GM19438 (cell line): ENCODE measurements at regions not wholly inside any gene's neighbourhood (a gene's known extent, or its start where the extent isn't known, plus 50 kb on each side); places are given as distances from the start of the nearest gene placed in this dataset.
"Not testable (repeated sequence)": the region's sequence is repeated elsewhere in the genome, so short reads cannot be mapped to it uniquely, and the experiment has no call there.

Experiments
- ATAC-seq: cut with Tn5 transposase; IDR thresholded peaks from one replicate; pipeline ENCODE4 v1.9.1; 2021; ENCODE audit warnings: low read depth; ENCODE audit not compliant: unreplicated experiment

GRCh38 chr5:124890442-124890841, 144.0 kb upstream of the ZNF608 start:
- ATAC-seq: not testable (repeated sequence)

GRCh38 chr5:124891179-124891578, 144.7 kb upstream of the ZNF608 start:
- no peak for ATAC-seq

GRCh38 chr5:124892185-124892848, 145.9 kb upstream of the ZNF608 start:
- ATAC-seq: no peak

- ATAC-seq: no peak
Observed at GRCh38 chr5:124894541-124894940, 148.1 kb upstream of the ZNF608 start.

- no peak for ATAC-seq
Observed at GRCh38 chr5:124895236-124895635, 148.8 kb upstream of the ZNF608 start.

GRCh38 chr5:124901081-124901480, 154.6 kb upstream of the ZNF608 start:
- ATAC-seq: no peak

GRCh38 chr5:124902097-124902821, 155.8 kb upstream of the ZNF608 start:
- ATAC-seq: peak; percentile 99

GRCh38 chr5:124905256-124906130, 159.1 kb upstream of the ZNF608 start:
- ATAC-seq: no peak

- ATAC-seq: no peak
Observed at GRCh38 chr5:124906339-124907097, 160.1 kb upstream of the ZNF608 start.

- no peak for ATAC-seq
Observed at GRCh38 chr5:124907098-124907644, 160.7 kb upstream of the ZNF608 start.

GRCh38 chr5:124908581-124909451, 162.4 kb upstream of the ZNF608 start:
- ATAC-seq: no peak

GRCh38 chr5:124909734-124910133, 163.3 kb upstream of the ZNF608 start:
- ATAC-seq: no peak

GRCh38 chr5:124910354-124911016, 164.0 kb upstream of the ZNF608 start:
- ATAC-seq: no peak

- ATAC-seq: no peak
Observed at GRCh38 chr5:124912638-124913328, 166.3 kb upstream of the ZNF608 start.

GRCh38 chr5:124913329-124913653, 166.9 kb upstream of the ZNF608 start:
- ATAC-seq: no peak

GRCh38 chr5:124916313-124916712, 169.9 kb upstream of the ZNF608 start:
- not testable (repeated sequence) for ATAC-seq

GRCh38 chr5:124918618-124919017, 172.2 kb upstream of the ZNF608 start:
- no peak for ATAC-seq

- no peak for ATAC-seq
Observed at GRCh38 chr5:124919076-124919475, 172.6 kb upstream of the ZNF608 start.
